HG03575 (cell line): ENCODE measurements at regions not wholly inside any gene's neighbourhood (a gene's known extent, or its start where the extent isn't known, plus 50 kb on each side); places are given as distances from the start of the nearest gene placed in this dataset.

Experiments
- ATAC-seq: cut with Tn5 transposase; IDR thresholded peaks from one replicate; pipeline ENCODE4 v1.9.1; 2021; ENCODE audit not compliant: unreplicated experiment, insufficient number of reproducible peaks, low FRiP score; ENCODE audit errors: extremely low read depth

DNA sequence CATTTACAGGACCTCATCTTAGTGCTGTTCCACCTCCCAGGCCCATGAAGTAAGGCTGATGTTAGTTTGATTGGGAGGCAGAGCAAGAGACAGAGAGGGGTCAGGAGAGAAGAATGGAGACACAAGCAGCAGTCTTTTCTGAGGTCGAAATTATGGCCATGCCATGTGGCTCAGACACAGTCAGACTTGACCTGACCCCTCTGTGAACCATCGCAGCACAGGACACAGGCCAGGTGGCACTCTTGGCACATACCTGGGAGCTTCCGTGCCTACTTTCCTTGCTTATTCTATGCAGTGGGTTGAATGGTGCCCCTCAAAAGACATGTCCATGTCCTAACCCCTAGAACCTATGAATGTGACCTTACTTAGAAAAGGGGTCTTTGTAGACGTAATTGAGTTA is 254.9 kb downstream of the MAFB start:
- no peak for ATAC-seq

DNA sequence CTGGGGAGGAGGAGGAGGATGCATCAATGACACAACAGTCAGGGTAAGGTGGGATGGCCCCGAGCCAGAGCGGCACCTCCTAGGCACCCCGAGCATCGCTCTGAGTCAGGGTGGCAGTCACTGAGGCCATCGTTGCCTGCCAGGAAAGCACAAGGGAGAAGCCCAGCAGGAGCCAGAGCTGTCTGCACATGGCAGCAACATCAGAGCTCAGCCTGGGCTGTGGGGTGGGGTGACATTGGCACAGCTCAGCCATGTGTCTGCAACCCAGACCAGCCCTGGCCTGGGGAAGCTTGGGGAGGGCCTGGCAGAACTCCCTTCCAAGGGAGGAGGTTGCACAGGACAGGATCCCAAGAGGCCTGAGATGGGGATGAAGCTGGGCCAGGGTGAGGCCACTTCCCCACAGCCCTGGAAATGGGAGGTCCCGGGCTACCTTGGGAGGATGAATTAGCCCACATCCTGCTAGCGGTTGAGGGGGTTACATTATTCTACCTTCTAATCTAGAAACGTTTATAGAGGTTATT is 255.6 kb downstream of the MAFB start:
- ATAC-seq = no peak

DNA sequence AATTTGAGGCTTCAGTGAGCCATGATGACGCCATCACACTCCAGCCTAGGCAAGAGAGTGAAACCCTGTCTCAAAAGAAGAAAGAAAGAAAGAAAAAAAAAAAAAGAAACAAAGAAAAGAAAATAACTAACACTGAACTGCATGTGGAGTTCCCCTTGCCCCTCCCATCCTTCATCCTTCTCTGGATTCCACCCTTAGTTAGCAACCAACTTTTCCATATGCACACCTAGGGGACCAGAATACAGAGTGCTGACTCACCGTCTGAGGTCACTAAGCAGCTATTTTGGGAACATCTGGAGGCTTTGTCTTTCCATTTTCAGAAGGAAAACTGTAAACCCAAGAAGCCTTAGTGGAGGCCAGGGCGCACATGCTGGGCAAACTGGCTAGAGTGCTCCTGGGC is 257.4 kb downstream of the MAFB start:
- ATAC-seq = no peak

- no peak for ATAC-seq
These were observed 257.9 kb downstream of the MAFB start for GRCh38 chr20:40431112-40431511.

- no peak for ATAC-seq
These were observed 262.0 kb downstream of the MAFB start for GRCh38 chr20:40427026-40427425.

DNA sequence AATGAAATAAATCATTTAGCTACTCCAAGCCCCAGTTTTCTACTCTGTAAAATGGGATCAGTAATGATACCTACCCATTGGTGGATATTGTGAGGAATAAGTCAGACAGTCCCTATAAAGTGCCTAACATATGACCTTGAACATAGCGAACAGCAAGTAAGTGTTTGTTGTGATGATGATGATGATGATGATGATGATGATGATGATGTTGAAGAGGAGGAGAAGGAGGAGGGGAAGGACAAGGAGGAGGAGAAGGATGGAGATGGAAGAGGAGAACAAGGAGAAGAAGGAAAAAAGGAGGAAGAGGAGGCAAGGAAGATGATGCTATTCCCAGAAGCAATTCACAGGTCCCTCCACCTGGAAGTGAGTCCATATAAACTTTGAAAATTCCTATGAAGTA is 264.3 kb downstream of the MAFB start:
- ATAC-seq = no peak

GRCh38 chr20:40422656-40423055 is 266.4 kb downstream of the MAFB start:
- no peak for ATAC-seq

- no peak for ATAC-seq
These were observed 272.8 kb downstream of the MAFB start for GRCh38 chr20:40416274-40416673.

GRCh38 chr20:40414843-40415615 is 274.0 kb downstream of the MAFB start:
- ATAC-seq = no peak

GRCh38 chr20:40410028-40410427 is 279.0 kb downstream of the MAFB start:
- no peak for ATAC-seq

- ATAC-seq = no peak
These were observed 291.6 kb downstream of the MAFB start for GRCh38 chr20:40397467-40397866.

DNA sequence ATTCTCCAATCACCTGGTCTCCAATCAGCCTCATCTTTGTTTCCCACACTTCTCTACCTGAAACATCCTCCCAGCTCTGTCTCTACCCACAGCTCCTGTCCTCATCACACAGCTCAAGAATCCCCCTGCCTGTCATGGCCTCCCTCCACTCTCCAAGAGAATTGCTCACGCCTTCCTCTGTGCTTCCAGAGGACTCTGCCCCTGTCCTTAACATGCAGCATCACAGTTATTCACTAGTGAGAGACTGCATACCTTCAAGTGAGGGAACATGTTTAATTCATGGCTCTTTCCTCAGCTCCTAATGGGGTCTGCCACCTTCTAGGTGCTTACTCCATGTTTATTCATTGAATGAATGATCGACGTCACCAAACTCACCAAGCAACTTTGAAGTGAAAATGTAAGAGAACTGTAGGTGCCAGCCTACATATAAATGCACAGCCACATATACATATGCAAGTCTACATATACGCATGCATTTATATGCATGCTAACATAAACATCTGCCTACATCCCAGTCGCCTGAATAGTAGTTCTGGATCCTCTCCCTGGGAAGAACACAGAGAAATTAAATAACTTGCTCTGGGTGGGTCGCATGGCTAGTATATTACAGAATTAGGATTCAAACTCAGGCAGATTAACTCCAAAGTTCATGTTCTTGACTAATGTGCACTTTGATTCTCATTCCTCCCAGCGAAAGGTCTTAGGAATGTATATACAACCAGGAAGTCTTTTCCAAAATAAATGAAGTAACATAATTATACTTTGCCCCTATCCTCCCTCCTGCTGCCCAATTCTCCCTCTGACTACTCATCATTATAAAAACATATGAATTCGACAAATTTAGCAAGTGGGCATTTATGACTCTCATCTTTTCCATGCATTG is 295.6 kb downstream of the MAFB start:
- ATAC-seq = no peak

- ATAC-seq = no peak
These were observed 298.4 kb downstream of the MAFB start for GRCh38 chr20:40390654-40391053.

- ATAC-seq = no peak
These were observed 318.2 kb downstream of the MAFB start for GRCh38 chr20:40370800-40371199.

- no peak for ATAC-seq
These were observed 320.2 kb downstream of the MAFB start for GRCh38 chr20:40368876-40369275.

- ATAC-seq = no peak
These were observed 327.1 kb downstream of the MAFB start for GRCh38 chr20:40361916-40362315.

- ATAC-seq = no peak
These were observed 329.7 kb downstream of the MAFB start for GRCh38 chr20:40359131-40359912.

DNA sequence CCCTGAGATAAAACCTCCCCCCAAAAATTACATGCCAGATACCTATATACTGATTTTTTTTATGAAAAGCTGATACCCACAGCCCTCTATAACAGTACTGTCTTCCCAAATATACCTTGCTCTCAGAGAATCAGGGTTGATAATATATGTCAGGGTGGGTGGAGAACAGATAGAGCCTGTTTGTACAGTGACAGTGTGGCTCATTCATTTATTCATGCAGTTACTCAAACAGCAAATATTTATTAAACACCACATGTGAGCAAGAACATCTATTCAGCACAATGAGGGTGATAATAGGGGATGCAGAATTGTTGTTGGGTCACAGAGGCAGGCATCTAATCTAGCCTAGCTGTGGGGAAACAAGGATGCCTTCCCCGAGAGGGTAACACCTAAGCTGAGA is 334.2 kb downstream of the MAFB start:
- no peak for ATAC-seq

- no peak for ATAC-seq
These were observed 345.6 kb downstream of the MAFB start for GRCh38 chr20:40343390-40343789.
